ENCODE measurements at regions not wholly inside any gene's neighbourhood (a gene's known extent, or its start where the extent isn't known, plus 50 kb on each side); places are given as distances from the start of the nearest gene placed in this dataset.

- Histone ChIP-seq H3K9me3 (ENCODE audit: control insufficient read depth in 1 of 2, low read length in 2 of 2) (no peaks in the 10 kb centered on the region), H3K9ac (ENCODE audit: low read depth in 1 of 2, low read length in 2 of 2) (no peak overlapping the region), H3K4me1 (ENCODE audit: control insufficient read depth in 1 of 2, insufficient read depth in 2 of 2, low read length in 2 of 2) (no peaks in the 10 kb centered on the region), H3K27me3 (ENCODE audit: control insufficient read depth in 1 of 2, insufficient read depth in 2 of 2, low read length in 2 of 2) (no peaks in the 10 kb centered on the region), H3K4me3 (ENCODE audit: low read depth in 1 of 2, low read length in 2 of 2) (no peak overlapping the region), H3K27ac (ENCODE audit: low read depth, low read length) (no peak overlapping the region), H3K36me3 (ENCODE audit: control insufficient read depth in 1 of 2, insufficient read depth in 2 of 2, low read length in 2 of 2) (no peaks in the 10 kb centered on the region)
These were observed 326.7 kb downstream of the PIK3R1 start for GRCh38 chr5:68542207-68542606.

GRCh38 chr5:68543212-68543611 lies 327.7 kb downstream of the PIK3R1 start:
- no peaks in the 10 kb centered on the region for H3K4me1 ChIP-seq (ENCODE audit: control insufficient read depth in 1 of 2, insufficient read depth in 2 of 2, low read length in 2 of 2)
- H3K27me3 ChIP-seq (ENCODE audit: control insufficient read depth in 1 of 2, insufficient read depth in 2 of 2, low read length in 2 of 2): no peaks in the 10 kb centered on the region
- H3K4me3 ChIP-seq (ENCODE audit: low read depth in 1 of 2, low read length in 2 of 2): no peak overlapping the region
- no peak overlapping the region for H3K27ac ChIP-seq (ENCODE audit: low read depth, low read length)
- H3K9me3 ChIP-seq (ENCODE audit: control insufficient read depth in 1 of 2, low read length in 2 of 2): no peaks in the 10 kb centered on the region
- H3K36me3 ChIP-seq (ENCODE audit: control insufficient read depth in 1 of 2, insufficient read depth in 2 of 2, low read length in 2 of 2): no peaks in the 10 kb centered on the region
- H3K9ac ChIP-seq (ENCODE audit: low read depth in 1 of 2, low read length in 2 of 2): no peak overlapping the region

GRCh38 chr5:68544091-68544647 lies 328.6 kb downstream of the PIK3R1 start:
- Histone ChIP-seq H3K27me3 (ENCODE audit: control insufficient read depth in 1 of 2, insufficient read depth in 2 of 2, low read length in 2 of 2) (no peaks in the 10 kb centered on the region), H3K36me3 (ENCODE audit: control insufficient read depth in 1 of 2, insufficient read depth in 2 of 2, low read length in 2 of 2) (no peaks in the 10 kb centered on the region), H3K4me1 (ENCODE audit: control insufficient read depth in 1 of 2, insufficient read depth in 2 of 2, low read length in 2 of 2) (no peaks in the 10 kb centered on the region), H3K9ac (ENCODE audit: low read depth in 1 of 2, low read length in 2 of 2) (no peak overlapping the region), H3K27ac (ENCODE audit: low read depth, low read length) (no peak overlapping the region), H3K4me3 (ENCODE audit: low read depth in 1 of 2, low read length in 2 of 2) (no peak overlapping the region), H3K9me3 (ENCODE audit: control insufficient read depth in 1 of 2, low read length in 2 of 2) (no peaks in the 10 kb centered on the region)

DNA sequence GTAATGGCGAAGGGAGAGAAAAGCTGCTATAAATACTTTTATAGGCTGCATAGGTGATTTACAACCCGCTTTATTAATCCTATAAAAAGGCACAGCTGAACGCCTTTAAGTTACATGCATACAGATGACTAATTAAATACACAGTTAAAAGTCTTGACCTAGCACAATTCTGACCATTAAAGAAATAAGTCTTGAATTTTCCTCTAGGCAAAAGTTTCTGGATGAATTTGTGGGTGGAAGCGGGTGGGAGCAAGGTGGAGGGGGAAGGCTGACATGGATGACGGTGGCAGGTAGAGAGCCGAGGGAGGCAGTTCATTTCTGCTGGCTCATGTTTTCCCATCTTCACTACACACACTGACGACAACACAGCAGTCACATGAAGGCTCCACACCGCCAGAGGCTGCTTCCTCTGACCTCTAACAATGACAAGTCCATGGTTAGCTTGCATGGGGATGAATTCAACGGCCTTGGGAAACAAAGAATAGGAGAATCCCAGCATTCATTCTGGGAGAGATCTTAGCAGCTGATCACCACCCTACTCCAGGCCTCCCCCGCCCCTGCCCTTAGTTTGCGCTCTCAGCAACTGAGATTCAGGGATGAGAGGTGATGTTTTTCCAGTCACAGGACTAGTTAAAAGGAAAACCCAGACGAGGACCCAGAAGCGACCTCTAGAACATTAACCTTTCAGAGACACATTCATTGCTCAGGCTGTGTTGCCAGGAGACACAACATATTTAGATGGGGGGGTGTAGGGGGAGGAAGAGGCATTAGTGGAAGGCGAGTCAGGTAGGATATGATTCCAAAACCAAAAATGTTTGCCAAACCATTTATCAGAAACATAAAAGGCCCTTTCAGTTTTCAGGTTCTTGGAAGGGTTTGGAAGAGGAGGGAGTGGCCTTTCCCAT lies 329.3 kb downstream of the PIK3R1 start:
- H3K36me3 ChIP-seq (ENCODE audit: control insufficient read depth in 1 of 2, insufficient read depth in 2 of 2, low read length in 2 of 2): no peaks in the 10 kb centered on the region
- H3K27me3 ChIP-seq (ENCODE audit: control insufficient read depth in 1 of 2, insufficient read depth in 2 of 2, low read length in 2 of 2): no peaks in the 10 kb centered on the region
- H3K9me3 ChIP-seq (ENCODE audit: control insufficient read depth in 1 of 2, low read length in 2 of 2): no peaks in the 10 kb centered on the region
- no peaks in the 10 kb centered on the region for H3K4me1 ChIP-seq (ENCODE audit: control insufficient read depth in 1 of 2, insufficient read depth in 2 of 2, low read length in 2 of 2)
- no peak overlapping the region for H3K4me3 ChIP-seq (ENCODE audit: low read depth in 1 of 2, low read length in 2 of 2)
- no peak overlapping the region for H3K9ac ChIP-seq (ENCODE audit: low read depth in 1 of 2, low read length in 2 of 2)
- no peak overlapping the region for H3K27ac ChIP-seq (ENCODE audit: low read depth, low read length)

DNA sequence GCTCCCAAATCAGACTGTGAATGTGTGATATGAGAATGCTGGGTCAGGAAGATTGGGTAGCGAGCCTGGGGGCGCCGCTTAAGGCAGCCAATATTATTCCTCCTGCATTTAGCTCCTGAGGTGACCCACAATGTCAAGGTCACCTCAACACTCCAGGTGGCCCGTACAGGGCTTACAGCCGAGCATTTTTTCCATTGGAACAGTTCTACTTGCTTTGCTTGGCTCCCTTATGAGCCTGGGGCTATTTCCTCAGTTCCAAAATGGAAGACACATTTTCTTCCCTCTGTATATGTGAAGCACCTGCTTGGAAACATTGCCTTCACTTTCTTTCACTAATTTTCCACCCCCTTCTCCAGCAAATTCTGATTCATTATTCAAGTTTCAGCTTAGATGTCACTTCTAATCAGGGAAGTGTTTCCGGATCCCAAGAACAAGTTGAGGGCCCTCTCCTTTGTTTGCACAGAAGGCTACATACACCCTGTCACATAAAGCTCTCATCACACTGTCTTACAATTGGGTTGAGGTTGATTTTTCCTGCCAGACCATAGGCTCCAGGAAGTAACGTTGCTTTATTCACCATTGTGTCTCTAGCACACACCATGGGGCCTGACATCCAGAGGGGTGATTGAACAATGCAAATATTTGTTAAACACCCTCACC lies 330.2 kb downstream of the PIK3R1 start:
- no peak overlapping the region for H3K9ac ChIP-seq (ENCODE audit: low read depth in 1 of 2, low read length in 2 of 2)
- no peak overlapping the region for H3K27ac ChIP-seq (ENCODE audit: low read depth, low read length)
- H3K4me1 ChIP-seq (ENCODE audit: control insufficient read depth in 1 of 2, insufficient read depth in 2 of 2, low read length in 2 of 2): no peaks in the 10 kb centered on the region
- no peaks in the 10 kb centered on the region for H3K36me3 ChIP-seq (ENCODE audit: control insufficient read depth in 1 of 2, insufficient read depth in 2 of 2, low read length in 2 of 2)
- no peaks in the 10 kb centered on the region for H3K27me3 ChIP-seq (ENCODE audit: control insufficient read depth in 1 of 2, insufficient read depth in 2 of 2, low read length in 2 of 2)
- H3K4me3 ChIP-seq (ENCODE audit: low read depth in 1 of 2, low read length in 2 of 2): no peak overlapping the region
- H3K9me3 ChIP-seq (ENCODE audit: control insufficient read depth in 1 of 2, low read length in 2 of 2): no peaks in the 10 kb centered on the region

GRCh38 chr5:68547056-68547455 lies 331.5 kb downstream of the PIK3R1 start:
- Histone ChIP-seq H3K4me3 (ENCODE audit: low read depth in 1 of 2, low read length in 2 of 2) (no peak overlapping the region), H3K9ac (ENCODE audit: low read depth in 1 of 2, low read length in 2 of 2) (no peak overlapping the region), H3K27ac (ENCODE audit: low read depth, low read length) (no peak overlapping the region), H3K9me3 (ENCODE audit: control insufficient read depth in 1 of 2, low read length in 2 of 2) (no peaks in the 10 kb centered on the region), H3K36me3 (ENCODE audit: control insufficient read depth in 1 of 2, insufficient read depth in 2 of 2, low read length in 2 of 2) (no peaks in the 10 kb centered on the region), H3K4me1 (ENCODE audit: control insufficient read depth in 1 of 2, insufficient read depth in 2 of 2, low read length in 2 of 2) (no peaks in the 10 kb centered on the region), H3K27me3 (ENCODE audit: control insufficient read depth in 1 of 2, insufficient read depth in 2 of 2, low read length in 2 of 2) (no peaks in the 10 kb centered on the region)

DNA sequence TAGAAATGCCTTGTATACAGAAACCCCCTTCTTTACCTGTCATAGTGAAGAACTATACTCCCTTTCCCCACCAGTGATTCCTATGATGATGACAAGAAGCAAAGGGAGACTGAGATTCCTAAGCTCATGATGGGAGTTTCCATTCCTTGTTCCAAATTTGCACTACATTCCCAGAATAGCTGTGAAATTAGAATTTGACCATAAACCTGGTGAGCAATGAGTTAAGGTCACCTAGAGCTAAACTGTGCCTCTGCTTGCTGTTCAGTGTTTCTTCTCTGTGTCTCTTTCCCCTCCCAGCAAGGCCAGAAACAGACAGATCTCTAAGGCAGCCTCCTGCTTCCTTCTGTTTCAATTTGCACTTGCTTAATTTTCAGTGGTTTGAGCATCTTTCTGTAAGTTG lies 332.1 kb downstream of the PIK3R1 start:
- H3K9ac ChIP-seq (ENCODE audit: low read depth in 1 of 2, low read length in 2 of 2): no peak overlapping the region
- no peak overlapping the region for H3K27ac ChIP-seq (ENCODE audit: low read depth, low read length)
- no peaks in the 10 kb centered on the region for H3K36me3 ChIP-seq (ENCODE audit: control insufficient read depth in 1 of 2, insufficient read depth in 2 of 2, low read length in 2 of 2)

GRCh38 chr5:68548959-68549676 lies 333.6 kb downstream of the PIK3R1 start:
- no peaks in the 10 kb centered on the region for H3K4me1 ChIP-seq (ENCODE audit: control insufficient read depth in 1 of 2, insufficient read depth in 2 of 2, low read length in 2 of 2)
- H3K36me3 ChIP-seq (ENCODE audit: control insufficient read depth in 1 of 2, insufficient read depth in 2 of 2, low read length in 2 of 2): no peaks in the 10 kb centered on the region
- H3K9ac ChIP-seq (ENCODE audit: low read depth in 1 of 2, low read length in 2 of 2): no peak overlapping the region
- H3K27me3 ChIP-seq (ENCODE audit: control insufficient read depth in 1 of 2, insufficient read depth in 2 of 2, low read length in 2 of 2): no peaks in the 10 kb centered on the region
- no peak overlapping the region for H3K27ac ChIP-seq (ENCODE audit: low read depth, low read length)
- no peak overlapping the region for H3K4me3 ChIP-seq (ENCODE audit: low read depth in 1 of 2, low read length in 2 of 2)
- H3K9me3 ChIP-seq (ENCODE audit: control insufficient read depth in 1 of 2, low read length in 2 of 2): no peaks in the 10 kb centered on the region

More for the DNA sequence above, 332.1 kb downstream of the PIK3R1 start:
- Histone ChIP-seq H3K27me3 (ENCODE audit: control insufficient read depth in 1 of 2, insufficient read depth in 2 of 2, low read length in 2 of 2) (no peaks in the 10 kb centered on the region), H3K9me3 (ENCODE audit: control insufficient read depth in 1 of 2, low read length in 2 of 2) (no peaks in the 10 kb centered on the region), H3K4me1 (ENCODE audit: control insufficient read depth in 1 of 2, insufficient read depth in 2 of 2, low read length in 2 of 2) (no peaks in the 10 kb centered on the region), H3K4me3 (ENCODE audit: low read depth in 1 of 2, low read length in 2 of 2) (no peak overlapping the region)

GRCh38 chr5:68550015-68550414 lies 334.5 kb downstream of the PIK3R1 start:
- Histone ChIP-seq H3K27ac (ENCODE audit: low read depth, low read length) (no peak overlapping the region), H3K36me3 (ENCODE audit: control insufficient read depth in 1 of 2, insufficient read depth in 2 of 2, low read length in 2 of 2) (no peaks in the 10 kb centered on the region), H3K9me3 (ENCODE audit: control insufficient read depth in 1 of 2, low read length in 2 of 2) (no peaks in the 10 kb centered on the region), H3K4me3 (ENCODE audit: low read depth in 1 of 2, low read length in 2 of 2) (no peak overlapping the region), H3K4me1 (ENCODE audit: control insufficient read depth in 1 of 2, insufficient read depth in 2 of 2, low read length in 2 of 2) (no peaks in the 10 kb centered on the region), H3K27me3 (ENCODE audit: control insufficient read depth in 1 of 2, insufficient read depth in 2 of 2, low read length in 2 of 2) (no peaks in the 10 kb centered on the region), H3K9ac (ENCODE audit: low read depth in 1 of 2, low read length in 2 of 2) (no peak overlapping the region)

- no peaks in the 10 kb centered on the region for H3K27me3 ChIP-seq (ENCODE audit: control insufficient read depth in 1 of 2, insufficient read depth in 2 of 2, low read length in 2 of 2)
- no peaks in the 10 kb centered on the region for H3K36me3 ChIP-seq (ENCODE audit: control insufficient read depth in 1 of 2, insufficient read depth in 2 of 2, low read length in 2 of 2)
- H3K4me3 ChIP-seq (ENCODE audit: low read depth in 1 of 2, low read length in 2 of 2): no peak overlapping the region
- no peaks in the 10 kb centered on the region for H3K9me3 ChIP-seq (ENCODE audit: control insufficient read depth in 1 of 2, low read length in 2 of 2)
- no peaks in the 10 kb centered on the region for H3K4me1 ChIP-seq (ENCODE audit: control insufficient read depth in 1 of 2, insufficient read depth in 2 of 2, low read length in 2 of 2)
- H3K27ac ChIP-seq (ENCODE audit: low read depth, low read length): no peak overlapping the region
- H3K9ac ChIP-seq (ENCODE audit: low read depth in 1 of 2, low read length in 2 of 2): no peak overlapping the region
These were observed 335.9 kb downstream of the PIK3R1 start for GRCh38 chr5:68551436-68551835.

All from duodenal mucosa (tissue), 2 donors.